Mucosa of descending colon (tissue), 3 donors: ENCODE measurements at regions not wholly inside any gene's neighbourhood (a gene's known extent, or its start where the extent isn't known, plus 50 kb on each side); places are given as distances from the start of the nearest gene placed in this dataset.

Experiments
- ATAC-seq: fragments of 200-7000 bp; cut with Tn5 transposase; one replicate; pipeline ENCODE4 v1.9.1; 2020; ENCODE audit warnings: mild to moderate bottlenecking, moderate library complexity
- DNase-seq, 3 donors: peaks; one replicate each; pipeline ENCODE4 v3.0.0-alpha.2; 2020
- H3K36me3 ChIP-seq: fragments of 200-600 bp; one replicate; pipeline ENCODE4 v1.8.0; 2021; ENCODE audit warnings: low read depth, mild to moderate bottlenecking
- H3K4me1 ChIP-seq: fragments of 200-600 bp; one replicate; pipeline ENCODE4 v1.8.0; 2021; ENCODE audit warnings: low read depth, mild to moderate bottlenecking
- H3K4me3 ChIP-seq: fragments of 200-600 bp; one replicate; pipeline ENCODE4 v1.8.0; 2021; ENCODE audit warnings: mild to moderate bottlenecking
- H3K9me3 ChIP-seq: fragments of 200-600 bp; one replicate; pipeline ENCODE4 v1.8.0; 2021; ENCODE audit warnings: mild to moderate bottlenecking
- intact Hi-C, 2 donors: fragments of 100-400 bp; cut with DNase I in 1 of 2; cut with micrococcal nuclease in 1 of 2; formaldehyde crosslinking; loops; one replicate each; pipeline versions ENCODE4 v1.11.0 to v1.11.1; 2022; cut with DNase I, micrococcal nuclease
- TF ChIP-seq, protein P1 (sequence below): fragments of 200-600 bp; IDR thresholded peaks from one replicate; pipeline ENCODE4 v1.8.0; 2022; ENCODE audit warnings: antibody characterized with exemption, mild to moderate bottlenecking
- donor health status: DM: no; HTN: no; CAD: no; lungs with moderate emphysema.
- donor health status: DM: no; HTN: no; CAD: no.
- donor health status: DM: no; HTN: yes; CAD: no.

DNA sequence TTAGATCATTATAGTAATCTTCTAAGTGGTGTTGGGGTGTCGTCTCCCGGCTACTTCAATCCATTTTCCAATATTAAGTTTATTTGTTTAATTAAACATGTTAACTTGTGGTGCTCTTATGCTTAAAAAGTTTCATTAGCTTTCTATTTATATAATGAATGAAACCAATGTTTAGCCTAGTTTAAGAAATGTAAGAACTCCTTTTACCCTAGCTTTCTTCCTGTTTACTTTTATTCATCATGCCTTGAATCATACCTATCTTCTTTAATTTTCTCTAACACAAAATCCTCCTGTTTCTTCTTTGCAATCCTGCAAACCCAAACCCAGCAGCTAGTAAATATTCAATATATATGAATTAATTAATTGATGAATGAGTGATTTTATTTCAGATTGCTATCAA, 1276.7 kb upstream of the PIK3C3 start:
- intact Hi-C loops = no loop called here
- no peak for ATAC-seq

DNA sequence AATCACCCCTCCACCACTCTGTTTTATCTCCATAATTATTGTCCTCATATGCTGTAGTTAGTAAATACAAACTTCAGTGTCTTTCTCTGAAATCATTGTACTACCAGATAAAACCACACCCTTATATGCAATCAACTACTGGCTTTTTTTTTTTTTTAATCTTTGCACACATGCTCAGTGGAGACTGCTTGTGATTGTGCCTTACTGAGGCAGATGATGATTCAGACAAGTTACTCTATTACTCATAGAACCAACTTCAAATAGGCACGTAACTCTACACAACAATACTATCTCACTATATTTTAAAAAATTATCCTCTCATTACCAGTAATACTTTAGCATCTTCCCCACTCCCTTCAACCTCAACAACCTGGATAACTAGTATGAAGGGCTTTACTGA, 1278.4 kb upstream of the PIK3C3 start:
- no peak for ATAC-seq

More for the DNA sequence above, 1276.7 kb upstream of the PIK3C3 start:
- no peaks in the 10 kb centered on the region for H3K36me3 ChIP-seq
- H3K9me3 ChIP-seq = no peaks in the 10 kb centered on the region
- TF ChIP-seq, protein P1, sequence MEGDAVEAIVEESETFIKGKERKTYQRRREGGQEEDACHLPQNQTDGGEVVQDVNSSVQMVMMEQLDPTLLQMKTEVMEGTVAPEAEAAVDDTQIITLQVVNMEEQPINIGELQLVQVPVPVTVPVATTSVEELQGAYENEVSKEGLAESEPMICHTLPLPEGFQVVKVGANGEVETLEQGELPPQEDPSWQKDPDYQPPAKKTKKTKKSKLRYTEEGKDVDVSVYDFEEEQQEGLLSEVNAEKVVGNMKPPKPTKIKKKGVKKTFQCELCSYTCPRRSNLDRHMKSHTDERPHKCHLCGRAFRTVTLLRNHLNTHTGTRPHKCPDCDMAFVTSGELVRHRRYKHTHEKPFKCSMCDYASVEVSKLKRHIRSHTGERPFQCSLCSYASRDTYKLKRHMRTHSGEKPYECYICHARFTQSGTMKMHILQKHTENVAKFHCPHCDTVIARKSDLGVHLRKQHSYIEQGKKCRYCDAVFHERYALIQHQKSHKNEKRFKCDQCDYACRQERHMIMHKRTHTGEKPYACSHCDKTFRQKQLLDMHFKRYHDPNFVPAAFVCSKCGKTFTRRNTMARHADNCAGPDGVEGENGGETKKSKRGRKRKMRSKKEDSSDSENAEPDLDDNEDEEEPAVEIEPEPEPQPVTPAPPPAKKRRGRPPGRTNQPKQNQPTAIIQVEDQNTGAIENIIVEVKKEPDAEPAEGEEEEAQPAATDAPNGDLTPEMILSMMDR = no peak
- no peak overlapping the region for H3K4me3 ChIP-seq
- DNase-seq = no peak
- H3K4me1 ChIP-seq = no peaks in the 10 kb centered on the region

DNA sequence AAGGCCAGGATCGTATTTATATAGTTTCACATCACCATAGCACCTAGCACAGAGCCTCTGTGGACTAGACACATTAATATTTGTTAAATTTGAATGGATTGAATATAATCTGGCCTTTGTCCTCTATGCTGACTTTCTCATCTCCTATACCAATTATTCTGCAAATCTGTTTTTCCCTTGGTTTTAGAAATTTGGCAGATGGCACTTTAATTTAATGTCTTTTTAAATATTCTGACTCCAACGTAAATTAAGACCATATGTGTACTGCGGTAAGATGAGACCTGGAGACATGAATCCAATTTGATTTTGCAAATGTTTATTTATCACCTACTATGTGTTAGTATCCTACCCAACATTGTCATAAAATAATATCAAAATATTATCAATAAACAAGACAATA, 1281.9 kb upstream of the PIK3C3 start:
- H3K36me3 ChIP-seq = no peaks in the 10 kb centered on the region
- no peaks in the 10 kb centered on the region for H3K9me3 ChIP-seq
- DNase-seq (no peak), ATAC-seq (no peak)
- no peak overlapping the region for H3K4me3 ChIP-seq
- H3K4me1 ChIP-seq = no peaks in the 10 kb centered on the region
- intact Hi-C loops = no loop called here
- TF ChIP-seq, protein P1 = no peak

More for the DNA sequence above, 1278.4 kb upstream of the PIK3C3 start:
- Histone ChIP-seq H3K36me3 (no peaks in the 10 kb centered on the region), H3K9me3 (no peaks in the 10 kb centered on the region), H3K4me1 (no peaks in the 10 kb centered on the region), H3K4me3 (no peak overlapping the region)
- no peak for DNase-seq
- intact Hi-C loops = no loop called here
- TF ChIP-seq, protein P1 = no peak

DNA sequence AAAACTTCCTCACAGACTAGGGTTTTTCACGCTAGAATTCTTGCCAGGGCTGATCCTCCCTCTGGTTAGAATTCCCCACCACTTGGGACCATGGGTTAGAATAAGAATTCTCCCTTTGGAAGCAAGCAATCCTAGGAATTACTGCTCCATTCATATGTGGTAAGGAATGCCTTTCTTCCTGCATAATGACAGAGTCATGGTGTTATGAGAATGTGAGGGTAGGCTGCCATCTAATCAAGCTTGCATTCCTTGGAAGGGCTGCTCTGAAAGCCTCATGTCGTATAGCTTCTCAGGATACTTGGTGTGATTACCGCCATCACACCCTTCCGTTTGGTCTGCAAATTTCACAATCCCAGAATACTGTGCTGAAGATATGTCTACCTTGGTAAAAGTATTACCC, 1282.4 kb upstream of the PIK3C3 start:
- intact Hi-C loops = no loop called here
- DNase-seq (no peak), ATAC-seq (no peak)
- Histone ChIP-seq H3K9me3 (no peaks in the 10 kb centered on the region), H3K36me3 (no peaks in the 10 kb centered on the region), H3K4me3 (no peak overlapping the region), H3K4me1 (no peaks in the 10 kb centered on the region)
- TF ChIP-seq, protein P1 = no peak

DNA sequence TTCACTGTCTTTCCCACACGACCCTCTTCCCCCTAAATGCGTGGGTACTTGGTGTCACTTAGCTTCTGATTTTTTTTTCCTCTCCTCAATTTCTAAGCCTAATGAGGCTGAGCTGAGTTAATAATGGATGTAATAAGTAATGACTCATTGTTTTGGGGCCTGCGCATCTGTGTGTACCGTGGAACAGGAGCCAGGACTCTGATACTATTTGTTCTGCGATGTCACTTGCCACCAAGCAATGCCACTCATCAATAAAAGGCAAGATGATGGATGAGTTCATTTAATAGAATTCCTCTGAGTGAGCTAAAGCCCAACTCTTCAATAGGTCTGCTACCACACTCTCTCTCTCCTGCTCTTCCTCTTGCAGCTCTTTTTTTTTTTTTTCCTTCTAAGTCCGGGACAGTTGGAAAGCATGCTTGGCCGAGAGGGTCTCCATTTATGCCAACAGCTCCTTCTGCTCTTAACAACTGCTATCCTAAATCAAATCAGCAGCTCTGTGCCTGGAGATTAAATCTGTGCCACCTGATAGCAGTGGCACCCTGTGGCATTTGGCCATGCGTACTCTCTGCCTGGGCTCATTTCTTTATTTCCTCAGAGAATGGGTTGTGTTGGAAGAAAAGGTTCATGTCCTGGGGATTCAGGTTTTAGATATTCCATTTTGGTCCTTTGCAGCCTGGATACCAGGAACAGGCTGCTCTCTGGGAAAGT, 1284.2 kb upstream of the PIK3C3 start:
- intact Hi-C loops = no loop called here
- Histone ChIP-seq H3K9me3 (no peaks in the 10 kb centered on the region), H3K4me3 (no peak overlapping the region), H3K36me3 (no peaks in the 10 kb centered on the region), H3K4me1 (no peaks in the 10 kb centered on the region)
- DNase-seq = no peak
- TF ChIP-seq, protein P1 = no peak
- ATAC-seq = no peak
